Astrocyte (in vitro differentiated cells and primary cell): ENCODE measurements at regions not wholly inside any gene's neighbourhood (a gene's known extent, or its start where the extent isn't known, plus 50 kb on each side); places are given as distances from the start of the nearest gene placed in this dataset.

Experiments used
- DNase-seq: peaks from one replicate; pipeline ENCODE4 v3.0.0-alpha.2; 2010; ENCODE audit warnings: low read depth
- FAIRE-seq: peaks from 2 replicates; lab custom pipeline; 2011; peaks lifted over from hg19 to GRCh38; lab: Jason Lieb, UNC
- H2AFZ ChIP-seq: 2 replicates; pipeline ENCODE4 v1.6.0; 2012; ENCODE audit warnings: low read depth, low read length, inconsistent platforms
- H3K27ac ChIP-seq: 2 replicates; pipeline ENCODE4 v1.5.1; 2011; ENCODE audit warnings: low read depth, low read length, inconsistent platforms
- H3K27me3 ChIP-seq: 2 replicates; pipeline ENCODE4 v1.6.0; 2011; ENCODE audit warnings: low read length, inconsistent platforms; ENCODE audit not compliant: insufficient read depth
- H3K36me3 ChIP-seq: 2 replicates; pipeline ENCODE4 v1.5.1; 2011; ENCODE audit warnings: low read length, inconsistent platforms; ENCODE audit not compliant: insufficient read depth
- H3K4me1 ChIP-seq: 2 replicates; pipeline ENCODE4 v1.5.1; 2011; ENCODE audit warnings: low read length, inconsistent platforms; ENCODE audit not compliant: insufficient read depth
- H3K4me2 ChIP-seq: 2 replicates; pipeline ENCODE4 v1.6.0; 2012; ENCODE audit warnings: low read length, inconsistent platforms
- H3K4me3 ChIP-seq: 2 replicates; pipeline ENCODE4 v1.5.1; 2011; ENCODE audit warnings: low read depth, mild to moderate bottlenecking, low read length, inconsistent platforms; ENCODE audit not compliant: insufficient read depth
- H3K79me2 ChIP-seq: 2 replicates; pipeline ENCODE4 v1.6.0; 2012; ENCODE audit warnings: mild to moderate bottlenecking, low read length, inconsistent platforms; ENCODE audit not compliant: insufficient read depth
- H3K9ac ChIP-seq: 2 replicates; pipeline ENCODE4 v1.6.0; 2012; ENCODE audit warnings: mild to moderate bottlenecking, low read length, inconsistent platforms
- H3K9me3 ChIP-seq: 2 replicates; pipeline ENCODE4 v1.5.1; 2012; ENCODE audit warnings: low read depth, mild to moderate bottlenecking, low read length, inconsistent platforms; ENCODE audit not compliant: insufficient read depth
- H4K20me1 ChIP-seq: 2 replicates; pipeline ENCODE4 v1.6.0; 2012; ENCODE audit warnings: low read length, inconsistent platforms; ENCODE audit not compliant: insufficient read depth
- H3K27ac Mint-ChIP-seq: one replicate; pipeline ENCODE4 v1.8.0; 2021; ENCODE audit warnings: mild to moderate bottlenecking, mixed read lengths; ENCODE audit not compliant: unreplicated experiment
- H3K27me3 Mint-ChIP-seq: one replicate; pipeline ENCODE4 v1.8.0; 2021; ENCODE audit warnings: low read depth, mixed read lengths; ENCODE audit not compliant: unreplicated experiment
- H3K36me3 Mint-ChIP-seq: one replicate; pipeline ENCODE4 v1.8.0; 2021; ENCODE audit warnings: low read depth, mixed read lengths; ENCODE audit not compliant: unreplicated experiment
- H3K4me1 Mint-ChIP-seq: one replicate; pipeline ENCODE4 v1.8.0; 2021; ENCODE audit warnings: low read depth, mixed read lengths; ENCODE audit not compliant: unreplicated experiment
- H3K4me3 Mint-ChIP-seq: one replicate; pipeline ENCODE4 v1.8.0; 2021; ENCODE audit warnings: mild to moderate bottlenecking, moderate library complexity, mixed read lengths; ENCODE audit not compliant: unreplicated experiment
- H3K9me3 Mint-ChIP-seq: one replicate; pipeline ENCODE4 v1.8.0; 2021; ENCODE audit warnings: mild to moderate bottlenecking, mixed read lengths; ENCODE audit not compliant: unreplicated experiment
- EZH2 ChIP-seq: IDR thresholded peaks from 2 replicates; pipeline ENCODE4 v1.6.1; 2012; ENCODE audit warnings: mild to moderate bottlenecking, low read length, inconsistent platforms; ENCODE audit not compliant: insufficient read depth
- TF ChIP-seq, protein P1 (sequence below): IDR thresholded peaks from 2 replicates; pipeline ENCODE4 v1.5.1; 2011; ENCODE audit warnings: low read depth, mild to moderate bottlenecking, inconsistent platforms, low read length, moderate library complexity; ENCODE audit not compliant: insufficient read depth

GRCh38 chr17:15092261-15092660 lies 172.9 kb downstream of the PMP22 start:
- no peak overlapping the region for H2AFZ ChIP-seq
- DNase-seq (no peak), FAIRE-seq (no peak)
- peaks cover 3% of the 10 kb centered on the region for H3K4me1 Mint-ChIP-seq
- no peak overlapping the region for H3K27ac Mint-ChIP-seq
- no peak overlapping the region for H3K4me2 ChIP-seq
- H3K4me3 Mint-ChIP-seq, result no peak overlapping the region
- H3K79me2 ChIP-seq, result no peaks in the 10 kb centered on the region
- no peaks in the 10 kb centered on the region for H3K36me3 ChIP-seq
- no peaks in the 10 kb centered on the region for H3K9me3 Mint-ChIP-seq
- no peaks in the 10 kb centered on the region for H3K4me1 ChIP-seq
- no peak overlapping the region for H3K4me3 ChIP-seq
- no peaks in the 10 kb centered on the region for H3K36me3 Mint-ChIP-seq
- peaks cover 3% of the 10 kb centered on the region for H3K27me3 ChIP-seq
- H4K20me1 ChIP-seq, result no peaks in the 10 kb centered on the region
- no peaks in the 10 kb centered on the region for H3K27me3 Mint-ChIP-seq
- no peak overlapping the region for H3K9ac ChIP-seq
- TF ChIP-seq EZH2, result no peak
- TF ChIP-seq, protein P1, sequence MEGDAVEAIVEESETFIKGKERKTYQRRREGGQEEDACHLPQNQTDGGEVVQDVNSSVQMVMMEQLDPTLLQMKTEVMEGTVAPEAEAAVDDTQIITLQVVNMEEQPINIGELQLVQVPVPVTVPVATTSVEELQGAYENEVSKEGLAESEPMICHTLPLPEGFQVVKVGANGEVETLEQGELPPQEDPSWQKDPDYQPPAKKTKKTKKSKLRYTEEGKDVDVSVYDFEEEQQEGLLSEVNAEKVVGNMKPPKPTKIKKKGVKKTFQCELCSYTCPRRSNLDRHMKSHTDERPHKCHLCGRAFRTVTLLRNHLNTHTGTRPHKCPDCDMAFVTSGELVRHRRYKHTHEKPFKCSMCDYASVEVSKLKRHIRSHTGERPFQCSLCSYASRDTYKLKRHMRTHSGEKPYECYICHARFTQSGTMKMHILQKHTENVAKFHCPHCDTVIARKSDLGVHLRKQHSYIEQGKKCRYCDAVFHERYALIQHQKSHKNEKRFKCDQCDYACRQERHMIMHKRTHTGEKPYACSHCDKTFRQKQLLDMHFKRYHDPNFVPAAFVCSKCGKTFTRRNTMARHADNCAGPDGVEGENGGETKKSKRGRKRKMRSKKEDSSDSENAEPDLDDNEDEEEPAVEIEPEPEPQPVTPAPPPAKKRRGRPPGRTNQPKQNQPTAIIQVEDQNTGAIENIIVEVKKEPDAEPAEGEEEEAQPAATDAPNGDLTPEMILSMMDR, result no peak
- H3K9me3 ChIP-seq, result no peaks in the 10 kb centered on the region
- H3K27ac ChIP-seq, result no peak overlapping the region

- Mint-ChIP-seq H3K27ac (no peak overlapping the region), H3K27me3 (no peaks in the 10 kb centered on the region), H3K4me1 (peaks cover 3% of the 10 kb centered on the region), H3K4me3 (no peak overlapping the region), H3K36me3 (no peaks in the 10 kb centered on the region), H3K9me3 (no peaks in the 10 kb centered on the region)
- no peak for FAIRE-seq
- Histone ChIP-seq H3K9me3 (no peaks in the 10 kb centered on the region), H3K36me3 (no peaks in the 10 kb centered on the region), H3K27me3 (no peaks in the 10 kb centered on the region), H3K4me1 (no peaks in the 10 kb centered on the region), H3K4me2 (no peak overlapping the region), H3K4me3 (no peak overlapping the region), H4K20me1 (no peaks in the 10 kb centered on the region), H2AFZ (no peak overlapping the region), H3K9ac (no peak overlapping the region), H3K79me2 (no peaks in the 10 kb centered on the region), H3K27ac (no peak overlapping the region)
- TF ChIP-seq, protein P1, result peak; percentile 3
- TF ChIP-seq EZH2, result no peak
- no peak for DNase-seq
Measured at GRCh38 chr17:15091825-15092224, 173.3 kb downstream of the PMP22 start.

GRCh38 chr17:15090533-15090932 lies 174.6 kb downstream of the PMP22 start:
- Mint-ChIP-seq H3K9me3 (no peaks in the 10 kb centered on the region), H3K4me1 (peaks cover 3% of the 10 kb centered on the region), H3K36me3 (no peaks in the 10 kb centered on the region), H3K27me3 (no peaks in the 10 kb centered on the region), H3K27ac (no peak overlapping the region), H3K4me3 (no peak overlapping the region)
- Histone ChIP-seq H3K4me2 (no peak overlapping the region), H4K20me1 (no peaks in the 10 kb centered on the region), H3K36me3 (no peaks in the 10 kb centered on the region), H3K9ac (no peak overlapping the region), H3K27me3 (no peaks in the 10 kb centered on the region), H3K4me3 (no peak overlapping the region), H3K4me1 (no peaks in the 10 kb centered on the region), H3K79me2 (no peaks in the 10 kb centered on the region), H2AFZ (no peak overlapping the region), H3K27ac (no peak overlapping the region), H3K9me3 (no peaks in the 10 kb centered on the region)
- FAIRE-seq (no peak), DNase-seq (no peak)
- no peak for TF ChIP-seq EZH2
- TF ChIP-seq, protein P1, result no peak
